GM18873 (cell line): ENCODE measurements at regions not wholly inside any gene's neighbourhood (a gene's known extent, or its start where the extent isn't known, plus 50 kb on each side); places are given as distances from the start of the nearest gene placed in this dataset.
A peak's percentile ranks its signal among the peaks of the same experiment; 100 is the strongest.
"Not testable (repeated sequence)": the region's sequence is repeated elsewhere in the genome, so short reads cannot be mapped to it uniquely, and the experiment has no call there.

Experiments
- ATAC-seq: cut with Tn5 transposase; IDR thresholded peaks from one replicate; pipeline ENCODE4 v1.9.1; 2021; ENCODE audit warnings: mild to moderate bottlenecking, moderate library complexity, moderate number of reproducible peaks; ENCODE audit not compliant: unreplicated experiment, low FRiP score

DNA sequence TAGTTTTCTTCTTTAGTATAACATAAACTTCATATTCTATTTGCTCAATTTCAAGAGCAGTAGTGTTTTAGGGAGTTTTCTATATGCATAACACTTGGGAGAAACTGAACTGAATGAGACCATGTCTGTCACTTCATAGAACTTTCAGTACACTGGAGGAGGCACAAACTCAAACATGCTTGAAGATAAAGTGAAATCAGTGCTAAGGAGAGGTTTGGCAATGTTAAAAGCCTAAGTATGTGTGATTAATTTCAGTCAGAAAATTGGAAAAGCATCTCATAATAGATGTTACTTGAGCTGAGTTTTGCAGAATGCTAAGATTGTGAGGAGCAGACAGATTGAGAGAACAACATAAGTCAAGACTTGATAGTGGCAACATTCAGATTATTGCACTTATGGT, 411.2 kb upstream of the HS3ST1 start:
- ATAC-seq, result no peak

DNA sequence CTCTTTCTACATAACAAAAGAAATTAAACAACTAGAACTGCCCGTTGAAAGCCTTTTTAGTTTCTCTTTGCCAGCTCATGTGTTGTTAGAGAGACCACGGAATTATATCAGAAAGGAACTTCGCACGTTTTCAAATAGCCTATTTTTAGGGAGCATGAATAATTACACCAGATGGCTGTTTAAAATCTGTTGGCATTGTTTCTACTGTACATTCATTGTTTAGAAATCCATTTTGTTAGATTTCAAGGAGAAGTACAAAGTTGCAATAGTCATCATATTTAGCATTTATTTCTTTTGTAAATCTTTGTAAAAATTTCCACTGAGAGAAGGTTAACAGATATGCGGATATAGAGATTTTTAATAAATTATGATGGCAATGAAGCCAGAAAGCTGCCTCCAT, 403.0 kb upstream of the HS3ST1 start:
- no peak for ATAC-seq

GRCh38 chr4:11824566-11824965, 395.9 kb upstream of the HS3ST1 start:
- no peak for ATAC-seq

- no peak for ATAC-seq
These were observed 393.2 kb upstream of the HS3ST1 start for GRCh38 chr4:11821772-11822430.

DNA sequence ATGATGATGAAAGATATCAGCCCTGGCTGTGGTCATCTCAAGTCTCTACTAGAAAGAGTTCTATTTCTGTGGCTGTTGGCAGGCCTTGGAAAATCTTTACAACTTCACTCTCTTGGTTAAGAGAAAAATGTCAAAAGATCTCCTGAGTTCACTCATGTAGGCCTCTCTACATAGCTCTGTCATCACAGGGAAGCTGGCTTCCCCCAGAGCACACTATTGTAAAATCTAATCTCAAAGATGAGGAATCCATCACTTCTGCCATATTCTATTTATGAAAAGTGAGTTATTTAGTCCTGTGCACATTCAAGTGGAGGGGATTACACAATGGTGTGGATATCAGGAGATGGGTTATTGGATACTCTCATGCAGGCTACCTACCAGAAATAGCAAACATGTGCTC, 388.4 kb upstream of the HS3ST1 start:
- no peak for ATAC-seq

- no peak for ATAC-seq
These were observed 386.1 kb upstream of the HS3ST1 start for GRCh38 chr4:11814758-11815157.

DNA sequence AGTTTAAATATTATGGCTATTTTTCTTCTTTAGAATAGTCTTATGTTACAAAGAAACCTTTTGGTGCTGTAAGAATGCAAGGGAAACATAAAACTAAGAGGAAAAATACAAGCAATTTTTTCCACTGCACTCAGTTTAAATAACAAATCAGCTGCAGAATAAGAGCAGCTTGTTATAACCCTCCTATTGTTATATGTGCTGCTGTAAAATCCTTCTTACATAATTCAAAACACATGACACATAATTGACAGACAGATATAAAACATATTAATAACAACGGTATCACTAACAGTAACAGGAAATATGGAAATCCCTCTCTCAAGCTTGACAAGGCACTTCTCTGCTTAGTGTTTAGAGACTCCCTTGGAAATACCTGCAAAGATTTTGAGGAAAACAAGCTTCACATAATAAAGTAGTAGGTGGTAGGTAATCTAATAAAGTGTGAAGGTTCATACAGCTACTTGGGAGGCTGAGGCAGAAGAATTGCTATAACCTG, 385.3 kb upstream of the HS3ST1 start:
- ATAC-seq, result no peak

DNA sequence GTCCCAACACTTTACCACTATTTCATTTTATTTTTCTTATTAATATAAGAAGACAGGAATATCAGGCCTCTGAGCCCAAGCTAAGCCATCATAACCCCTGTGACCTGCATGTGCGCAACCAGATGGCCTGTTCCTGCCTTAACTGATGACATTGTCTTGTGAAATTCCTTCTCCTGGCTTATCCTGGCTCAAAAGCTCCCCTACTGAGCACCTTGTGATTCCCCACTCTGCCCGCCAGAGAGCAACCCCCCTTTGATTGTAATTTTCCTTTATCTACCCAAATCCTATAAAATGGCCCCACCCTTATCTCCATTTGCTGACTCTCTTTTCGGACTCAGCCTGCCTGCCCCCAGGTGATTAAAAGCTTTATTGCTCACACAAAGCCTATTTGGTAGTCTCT, 382.8 kb upstream of the HS3ST1 start:
- not testable (repeated sequence) for ATAC-seq

- ATAC-seq, result no peak
These were observed 377.1 kb upstream of the HS3ST1 start for GRCh38 chr4:11805842-11806241.

GRCh38 chr4:11801466-11802446, 373.1 kb upstream of the HS3ST1 start:
- peak; percentile 88 for ATAC-seq

- no peak for ATAC-seq
These were observed 370.5 kb upstream of the HS3ST1 start for GRCh38 chr4:11799196-11799595.

GRCh38 chr4:11791797-11792196, 363.1 kb upstream of the HS3ST1 start:
- ATAC-seq, result no peak

DNA sequence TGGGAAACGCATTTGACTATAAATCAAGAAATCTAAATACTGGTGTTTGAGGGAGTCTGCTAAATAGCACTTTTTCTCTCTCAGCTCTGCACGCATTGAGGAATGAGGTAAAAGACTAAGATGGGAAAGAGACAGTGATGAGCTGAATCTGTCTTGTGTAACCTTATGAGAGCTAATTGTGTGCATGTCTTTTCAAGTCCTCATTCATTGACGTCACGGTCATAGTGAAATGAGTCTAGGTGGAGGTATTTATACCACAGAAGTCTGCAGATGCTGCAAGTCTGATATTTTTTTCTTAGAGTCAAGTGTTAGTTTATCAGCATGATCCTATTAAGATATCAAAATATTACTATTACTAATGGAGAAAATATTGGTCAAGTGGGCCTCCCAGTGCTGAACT, 361.5 kb upstream of the HS3ST1 start:
- ATAC-seq, result no peak

GRCh38 chr4:11783588-11783987, 354.9 kb upstream of the HS3ST1 start:
- ATAC-seq, result no peak

GRCh38 chr4:11782859-11783258, 354.2 kb upstream of the HS3ST1 start:
- ATAC-seq, result no peak

DNA sequence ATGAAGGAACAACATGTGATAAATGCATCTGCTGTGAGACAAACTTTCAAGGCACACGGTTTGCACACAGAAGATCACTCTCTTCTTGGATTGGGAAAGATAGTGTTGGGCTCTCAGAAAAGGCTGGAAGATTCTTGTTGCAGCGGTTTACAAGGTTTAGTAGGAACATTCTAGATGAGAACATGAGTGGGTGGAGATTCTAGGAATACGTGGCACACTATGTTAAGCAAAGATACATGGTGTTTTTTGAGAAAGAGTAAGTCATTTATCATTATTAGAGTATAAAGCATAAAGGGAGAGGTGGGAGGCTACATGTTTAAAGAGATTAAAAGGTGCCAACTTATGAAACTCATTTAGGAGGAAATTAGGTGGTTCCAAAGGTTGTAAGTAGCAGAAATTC, 348.8 kb upstream of the HS3ST1 start:
- ATAC-seq, result no peak

- ATAC-seq, result no peak
These were observed 345.7 kb upstream of the HS3ST1 start for GRCh38 chr4:11774346-11774745.

DNA sequence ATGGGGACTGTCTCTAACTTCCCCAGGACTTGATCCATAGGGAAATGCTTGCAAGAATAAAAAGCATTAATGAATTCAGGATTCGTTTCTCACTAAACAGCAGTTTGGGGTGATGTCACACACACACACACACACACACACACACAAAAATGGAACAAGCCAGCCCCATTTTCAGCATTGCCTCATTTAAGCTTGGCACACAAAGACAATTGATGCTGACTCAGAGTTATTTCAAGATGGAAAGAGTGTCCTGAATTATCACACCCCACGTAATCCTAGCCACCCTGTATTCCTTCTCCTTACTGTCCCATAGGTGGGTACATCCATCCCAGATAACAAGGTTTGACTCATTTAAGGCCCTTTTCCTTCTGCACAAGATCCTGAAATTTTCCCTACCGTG, 345.1 kb upstream of the HS3ST1 start:
- no peak for ATAC-seq

DNA sequence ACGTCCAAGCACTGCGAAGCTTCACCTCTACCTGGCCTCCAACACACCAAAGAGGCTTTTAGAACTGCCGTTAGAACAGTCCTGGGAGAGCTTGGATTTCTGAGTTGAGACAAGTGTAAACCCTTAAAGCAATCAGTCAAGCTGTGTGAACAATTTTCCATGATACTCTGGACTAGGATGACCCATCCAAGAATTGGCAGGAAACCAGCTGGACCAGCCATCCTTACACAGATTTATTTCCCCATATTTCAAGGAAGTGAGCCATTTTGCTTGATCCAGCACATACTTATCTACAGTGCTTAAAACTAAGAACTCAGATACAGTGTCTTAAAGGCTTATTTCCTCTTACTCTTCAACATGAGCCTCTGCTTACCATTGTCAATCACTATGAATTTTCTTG, 340.7 kb upstream of the HS3ST1 start:
- ATAC-seq, result no peak

DNA sequence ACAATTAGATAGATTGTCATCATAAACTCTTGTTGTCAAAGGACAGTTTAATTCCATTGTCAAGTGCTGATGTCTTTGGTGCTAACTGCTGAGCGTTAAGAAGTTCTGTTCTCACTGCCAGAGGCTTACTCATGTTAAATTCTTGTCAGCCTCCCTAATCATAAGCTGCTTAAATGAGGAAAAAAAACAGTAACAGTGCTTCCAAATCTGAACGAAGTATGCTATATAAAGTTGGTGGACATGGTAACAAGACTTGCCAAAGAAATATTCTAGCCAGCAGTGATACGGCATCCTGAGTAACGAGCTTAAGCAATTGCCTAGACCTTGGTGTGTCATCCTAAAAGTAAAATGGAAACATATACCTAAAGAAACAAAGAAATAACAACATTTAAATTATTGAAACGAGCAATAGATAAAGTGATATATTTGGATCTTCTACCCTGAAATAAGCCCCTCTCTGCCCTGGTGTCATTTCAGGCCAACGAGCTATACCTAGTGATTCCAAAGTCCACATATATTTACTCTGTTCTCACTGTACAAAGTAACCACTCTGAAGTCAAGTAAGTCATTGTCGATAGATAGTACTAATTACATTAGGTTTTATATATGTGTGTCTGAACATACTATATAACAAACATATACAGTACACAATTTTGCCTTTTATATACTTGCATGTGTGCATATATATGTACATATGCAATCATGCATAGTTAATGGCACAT, 339.7 kb upstream of the HS3ST1 start:
- no peak for ATAC-seq

- ATAC-seq, result no peak
These were observed 337.3 kb upstream of the HS3ST1 start for GRCh38 chr4:11765849-11766453.
